ENCODE measurements at regions not wholly inside any gene's neighbourhood (a gene's known extent, or its start where the extent isn't known, plus 50 kb on each side); places are given as distances from the start of the nearest gene placed in this dataset.

- DNase-seq: no peak
Measured at GRCh38 chr10:44828508-44829142, 82.5 kb upstream of the TMEM72 start.

GRCh38 chr10:44829426-44829825 lies 81.7 kb upstream of the TMEM72 start:
- DNase-seq: no peak

- DNase-seq: no peak
Measured at GRCh38 chr10:44830022-44830421, 81.1 kb upstream of the TMEM72 start.

GRCh38 chr10:44831581-44831980 lies 79.6 kb upstream of the TMEM72 start:
- no peak for DNase-seq

- no peak for DNase-seq
Measured at GRCh38 chr10:44832595-44833390, 78.3 kb upstream of the TMEM72 start.

- no peak for DNase-seq
Measured at GRCh38 chr10:44834131-44834530, 77.0 kb upstream of the TMEM72 start.

- DNase-seq: no peak
Measured at GRCh38 chr10:44835300-44835699, 75.8 kb upstream of the TMEM72 start.

- no peak for DNase-seq
Measured at GRCh38 chr10:44843484-44843883, 67.7 kb upstream of the TMEM72 start.

- DNase-seq: no peak
Measured at GRCh38 chr10:44845361-44846175, 65.6 kb upstream of the TMEM72 start.

GRCh38 chr10:44847110-44847509 lies 64.0 kb upstream of the TMEM72 start:
- no peak for DNase-seq

- no peak for DNase-seq
Measured at GRCh38 chr10:44848211-44848610, 62.9 kb upstream of the TMEM72 start.

GRCh38 chr10:44849936-44850335 lies 61.2 kb upstream of the TMEM72 start:
- DNase-seq: no peak

- DNase-seq: no peak
Measured at GRCh38 chr10:44850356-44850934, 60.7 kb upstream of the TMEM72 start.

- no peak for DNase-seq
Measured at GRCh38 chr10:44851413-44851812, 59.7 kb upstream of the TMEM72 start.

GRCh38 chr10:44851881-44852280 lies 59.3 kb upstream of the TMEM72 start:
- DNase-seq: no peak

GRCh38 chr10:44853148-44853734 lies 57.9 kb upstream of the TMEM72 start:
- no peak for DNase-seq

- DNase-seq: no peak
Measured at GRCh38 chr10:44853796-44854195, 57.3 kb upstream of the TMEM72 start.

- DNase-seq: no peak
Measured at GRCh38 chr10:44854693-44855350, 56.3 kb upstream of the TMEM72 start.

- no peak for DNase-seq
Measured at GRCh38 chr10:44856696-44857095, 54.4 kb upstream of the TMEM72 start.

- peak; percentile 46 for DNase-seq
Measured at GRCh38 chr10:44857363-44858016, 53.6 kb upstream of the TMEM72 start.

- no peak for DNase-seq
Measured at GRCh38 chr10:44858017-44858371, 53.1 kb upstream of the TMEM72 start.

- no peak for DNase-seq
Measured at GRCh38 chr10:44858988-44859387, 52.1 kb upstream of the TMEM72 start.

Data from CD4-positive, alpha-beta T cell treated with Interleukin-12 subunit alpha and Interleukin-12 subunit beta, for 1 hour (primary cell).